NT2/D1 (cell line): ENCODE measurements at regions not wholly inside any gene's neighbourhood (a gene's known extent, or its start where the extent isn't known, plus 50 kb on each side); places are given as distances from the start of the nearest gene placed in this dataset.
"Not testable (repeated sequence)": the region's sequence is repeated elsewhere in the genome, so short reads cannot be mapped to it uniquely, and the experiment has no call there.

Experiments used
- DNase-seq: peaks from one replicate; pipeline ENCODE4 v3.0.0-alpha.2; 2011; ENCODE audit warnings: low read depth, low spot score
- H3K27me3 ChIP-seq: 2 replicates; pipeline ENCODE4 v1.6.0; 2011; ENCODE audit warnings: mild to moderate bottlenecking; ENCODE audit not compliant: insufficient read length, insufficient read depth
- H3K36me3 ChIP-seq: 2 replicates; pipeline ENCODE4 v1.6.1; 2011; ENCODE audit warnings: mild to moderate bottlenecking, low read length, mixed read lengths; ENCODE audit not compliant: insufficient read depth, insufficient read length
- H3K4me1 ChIP-seq: 2 replicates; pipeline ENCODE4 v1.5.1; 2011; ENCODE audit not compliant: insufficient read depth, insufficient read length
- H3K4me3 ChIP-seq: 2 replicates; pipeline ENCODE4 v1.5.1; 2011; ENCODE audit warnings: low read depth; ENCODE audit not compliant: insufficient read length
- H3K9ac ChIP-seq: 2 replicates; pipeline ENCODE4 v1.6.0; 2011; ENCODE audit warnings: low read depth; ENCODE audit not compliant: insufficient read length
- H3K9me3 ChIP-seq: 2 replicates; pipeline ENCODE4 v1.5.1; 2011; ENCODE audit warnings: mild to moderate bottlenecking, low read length; ENCODE audit not compliant: insufficient read depth
- SUZ12 ChIP-seq: IDR thresholded peaks from 2 replicates; pipeline ENCODE4 v1.6.1; 2011; ENCODE audit not compliant: insufficient read length, insufficient read depth; ENCODE audit errors: extremely low read depth
- YY1 ChIP-seq: IDR thresholded peaks from 2 replicates; pipeline ENCODE4 v1.6.1; 2011; ENCODE audit not compliant: insufficient read length, insufficient read depth
- ZNF274 ChIP-seq: IDR thresholded peaks from 2 replicates; pipeline ENCODE4 v1.6.1; 2011; ENCODE audit warnings: mild to moderate bottlenecking, low read depth, low read length

DNA sequence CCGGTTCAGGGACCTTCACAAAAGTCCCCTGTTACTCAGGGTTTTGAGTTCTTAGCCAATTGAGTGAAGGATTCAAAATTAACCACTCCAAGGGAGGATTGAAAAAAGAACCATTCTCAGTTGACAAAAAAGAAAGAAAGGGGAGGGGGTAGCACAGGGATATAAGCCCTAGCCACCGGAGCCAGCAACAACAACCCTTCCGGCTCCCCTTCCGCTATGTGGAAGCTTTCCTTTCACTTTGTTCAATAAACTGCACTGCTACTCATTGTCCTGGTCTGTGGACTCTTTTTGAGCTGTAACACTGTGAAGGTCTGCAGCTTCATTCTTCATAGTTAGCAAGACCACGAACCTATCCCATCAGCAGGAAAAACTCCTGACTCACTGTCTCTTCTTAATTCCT lies 1488.1 kb upstream of the PRR20A start:
- 0 out of 2 replicates have a peak, but pooled peaks cover 5% of the 10 kb centered on the region for H3K9me3 ChIP-seq
- H3K9ac ChIP-seq = no peak overlapping the region
- no peaks in the 10 kb centered on the region for H3K27me3 ChIP-seq
- H3K4me3 ChIP-seq = no peak overlapping the region
- no peak for DNase-seq
- TF ChIP-seq YY1 (no peak), SUZ12 (no peak)
- no peaks in the 10 kb centered on the region for H3K36me3 ChIP-seq
- no peaks in the 10 kb centered on the region for H3K4me1 ChIP-seq

DNA sequence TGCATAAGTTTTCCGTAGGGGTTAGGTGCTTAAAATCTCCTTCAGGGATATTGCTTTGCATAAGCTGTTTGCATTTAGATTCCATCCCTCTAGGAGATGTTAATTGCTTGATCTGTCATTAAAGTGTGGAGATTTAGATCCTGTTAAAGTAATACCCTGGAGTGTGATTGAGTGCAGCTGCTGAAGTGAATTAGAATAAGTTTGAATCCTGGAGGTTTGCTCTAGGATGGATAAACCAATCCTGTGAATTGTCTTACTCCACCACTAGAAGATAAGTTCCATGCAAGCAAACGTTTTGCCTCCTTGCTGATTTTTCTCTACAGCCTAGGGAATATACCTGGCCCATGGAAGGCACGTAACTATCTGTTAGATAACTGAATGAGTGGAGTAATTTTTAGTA lies 1487.2 kb upstream of the PRR20A start:
- no peak overlapping the region for H3K9ac ChIP-seq
- no peak overlapping the region for H3K4me3 ChIP-seq
- H3K27me3 ChIP-seq = no peaks in the 10 kb centered on the region
- TF ChIP-seq SUZ12 = no peak
- TF ChIP-seq YY1 = no peak
- TF ChIP-seq ZNF274 = no peak
- H3K36me3 ChIP-seq = no peaks in the 10 kb centered on the region
- no peak for DNase-seq
- no peaks in the 10 kb centered on the region for H3K4me1 ChIP-seq
- 0 out of 2 replicates have a peak, but pooled peaks cover 5% of the 10 kb centered on the region for H3K9me3 ChIP-seq

DNA sequence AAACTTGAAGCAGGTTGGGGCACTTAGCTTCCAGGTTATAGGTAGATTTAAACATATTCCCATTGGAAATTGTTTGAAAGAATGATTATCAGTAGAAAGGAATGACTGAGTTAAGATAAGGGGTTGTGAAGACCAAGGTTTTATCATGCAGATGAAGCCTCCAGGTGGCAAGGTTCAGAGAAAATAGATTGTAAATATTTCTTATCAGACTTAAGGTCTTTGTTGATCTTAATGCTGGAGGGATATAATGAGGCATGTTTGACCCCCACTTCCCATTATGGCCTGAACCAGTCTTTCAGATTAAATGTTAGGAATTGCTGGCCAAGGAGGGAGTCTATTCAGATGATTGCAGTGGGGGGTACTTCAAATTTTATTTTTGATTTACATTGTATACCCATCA lies 1486.5 kb upstream of the PRR20A start:
- Histone ChIP-seq H3K9me3 (0 out of 2 replicates have a peak, but pooled peaks cover 5% of the 10 kb centered on the region), H3K4me1 (no peaks in the 10 kb centered on the region), H3K36me3 (no peaks in the 10 kb centered on the region), H3K9ac (no peak overlapping the region), H3K4me3 (no peak overlapping the region), H3K27me3 (no peaks in the 10 kb centered on the region)
- no peak for TF ChIP-seq ZNF274
- TF ChIP-seq SUZ12 = no peak
- TF ChIP-seq YY1 = no peak
- no peak for DNase-seq

DNA sequence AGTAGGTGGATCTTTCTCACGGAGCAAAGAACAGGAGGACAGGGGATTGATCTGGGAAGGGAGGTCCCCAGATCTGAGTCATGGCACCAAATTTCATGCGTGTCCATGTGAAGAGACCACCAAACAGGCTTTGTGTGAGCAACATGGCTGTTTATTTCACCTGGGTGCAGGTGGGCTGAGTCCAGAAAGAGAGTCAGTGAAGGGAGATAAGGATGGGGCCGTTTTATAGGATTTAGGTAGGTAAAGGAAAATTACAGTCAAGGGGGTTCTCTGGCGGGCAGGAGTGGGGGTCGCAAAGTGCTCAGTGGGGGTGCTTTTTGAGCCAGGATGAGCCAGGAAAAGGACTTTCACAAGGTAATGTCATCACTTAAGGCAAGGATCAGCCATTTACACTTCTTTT lies 1480.5 kb upstream of the PRR20A start:
- H3K4me3 ChIP-seq, H3K9me3 ChIP-seq, H3K9ac ChIP-seq, H3K27me3 ChIP-seq, H3K4me1 ChIP-seq, H3K36me3 ChIP-seq, DNase-seq: not testable (repeated sequence)

DNA sequence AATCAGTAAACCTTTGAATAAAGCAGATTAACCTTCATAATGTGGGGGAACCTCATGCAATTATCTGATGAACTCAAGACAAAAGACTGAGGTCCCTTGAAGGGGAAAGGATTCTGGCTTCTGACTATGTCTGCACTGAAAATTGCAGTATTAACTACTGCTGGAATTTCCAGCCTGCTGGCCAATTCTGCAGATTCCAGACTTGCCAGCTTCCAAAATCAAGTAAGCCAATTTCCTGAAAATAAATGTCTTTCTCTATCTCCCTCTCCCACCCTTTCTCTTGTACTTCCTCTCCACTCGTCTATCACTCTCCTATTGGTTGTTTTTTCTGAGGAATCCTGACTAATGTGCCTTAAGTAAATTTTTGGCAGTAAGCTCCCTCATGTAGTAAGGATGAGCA lies 1479.9 kb upstream of the PRR20A start:
- Histone ChIP-seq H3K4me3 (no peak overlapping the region), H3K9ac (no peak overlapping the region), H3K9me3 (no peaks in the 10 kb centered on the region), H3K36me3 (no peaks in the 10 kb centered on the region), H3K4me1 (no peaks in the 10 kb centered on the region), H3K27me3 (no peaks in the 10 kb centered on the region)
- no peak for DNase-seq
- TF ChIP-seq YY1 (no peak), SUZ12 (no peak), ZNF274 (no peak)

DNA sequence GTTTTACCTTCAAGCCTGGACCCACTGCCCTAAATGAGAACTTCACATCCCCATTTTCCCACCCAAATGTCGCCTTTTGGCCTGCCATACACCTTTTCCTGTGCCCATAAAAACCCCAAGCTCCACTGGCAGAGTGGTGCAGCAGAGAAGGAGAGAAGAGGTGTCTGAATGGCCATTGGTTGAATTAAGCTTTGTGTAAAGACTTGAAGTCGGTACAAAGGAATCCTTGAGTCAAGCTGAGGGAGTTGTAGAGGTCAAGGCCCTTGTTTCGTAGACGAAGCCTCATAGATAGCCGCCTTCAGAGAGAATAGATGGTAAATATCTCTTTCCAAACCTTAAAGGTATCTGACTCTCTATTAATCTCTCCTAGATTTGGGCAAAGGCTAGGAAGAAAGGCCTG lies 1479.2 kb upstream of the PRR20A start:
- no peaks in the 10 kb centered on the region for H3K4me1 ChIP-seq
- H3K9ac ChIP-seq = no peak overlapping the region
- no peaks in the 10 kb centered on the region for H3K9me3 ChIP-seq
- no peaks in the 10 kb centered on the region for H3K27me3 ChIP-seq
- no peak overlapping the region for H3K4me3 ChIP-seq
- no peak for DNase-seq
- TF ChIP-seq ZNF274 (no peak), SUZ12 (no peak), YY1 (no peak)
- H3K36me3 ChIP-seq = no peaks in the 10 kb centered on the region

DNA sequence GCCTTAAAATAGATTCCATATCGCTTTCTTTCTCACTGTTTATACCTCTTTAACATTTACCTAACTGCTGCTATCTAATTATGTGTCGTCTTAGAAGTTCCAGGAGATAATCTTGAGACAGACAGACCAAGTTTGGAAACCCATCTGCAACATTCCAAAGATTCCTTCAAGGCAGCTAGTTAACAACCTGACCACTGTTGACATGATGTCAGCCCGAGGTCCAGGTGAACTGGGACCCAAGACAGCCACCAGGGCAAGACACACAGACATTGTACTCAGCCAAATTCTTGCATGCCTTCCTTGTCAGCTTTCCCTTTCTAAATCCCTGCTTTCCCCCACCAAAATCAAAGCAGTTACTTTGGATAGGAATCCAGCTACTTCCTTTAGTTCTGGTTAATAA lies 1476.5 kb upstream of the PRR20A start:
- no peak for DNase-seq
- H3K9ac ChIP-seq = no peak overlapping the region
- no peaks in the 10 kb centered on the region for H3K27me3 ChIP-seq
- H3K4me1 ChIP-seq = no peaks in the 10 kb centered on the region
- TF ChIP-seq ZNF274 = no peak
- TF ChIP-seq SUZ12 = no peak
- no peak for TF ChIP-seq YY1
- H3K4me3 ChIP-seq = no peak overlapping the region
- no peaks in the 10 kb centered on the region for H3K36me3 ChIP-seq
- H3K9me3 ChIP-seq = no peaks in the 10 kb centered on the region

DNA sequence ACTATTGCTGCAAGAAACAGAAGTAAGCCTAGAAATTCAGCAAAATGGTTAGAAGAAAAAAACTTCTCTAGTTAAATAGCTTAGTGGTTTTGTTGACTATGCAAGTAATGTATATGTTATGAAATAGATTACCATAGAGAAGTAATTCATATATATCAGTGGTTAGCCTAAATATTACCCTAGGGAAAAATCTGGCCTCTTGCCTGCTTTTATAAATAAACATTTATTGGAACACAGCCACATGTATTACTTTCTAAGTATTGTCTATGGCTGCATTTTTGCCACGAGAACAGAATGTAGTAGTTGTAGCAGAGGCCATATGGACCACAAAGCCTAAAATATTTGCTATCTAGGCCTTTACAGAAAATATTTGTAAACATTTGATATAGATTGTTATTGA lies 1471.7 kb upstream of the PRR20A start:
- no peak for DNase-seq
- H3K9ac ChIP-seq = no peak overlapping the region
- no peaks in the 10 kb centered on the region for H3K4me1 ChIP-seq
- no peaks in the 10 kb centered on the region for H3K36me3 ChIP-seq
- no peak overlapping the region for H3K4me3 ChIP-seq
- no peaks in the 10 kb centered on the region for H3K27me3 ChIP-seq
- TF ChIP-seq ZNF274 (no peak), SUZ12 (no peak), YY1 (no peak)
- no peaks in the 10 kb centered on the region for H3K9me3 ChIP-seq
